ENCODE measurements at regions not wholly inside any gene's neighbourhood (a gene's known extent, or its start where the extent isn't known, plus 50 kb on each side); places are given as distances from the start of the nearest gene placed in this dataset.

DNA sequence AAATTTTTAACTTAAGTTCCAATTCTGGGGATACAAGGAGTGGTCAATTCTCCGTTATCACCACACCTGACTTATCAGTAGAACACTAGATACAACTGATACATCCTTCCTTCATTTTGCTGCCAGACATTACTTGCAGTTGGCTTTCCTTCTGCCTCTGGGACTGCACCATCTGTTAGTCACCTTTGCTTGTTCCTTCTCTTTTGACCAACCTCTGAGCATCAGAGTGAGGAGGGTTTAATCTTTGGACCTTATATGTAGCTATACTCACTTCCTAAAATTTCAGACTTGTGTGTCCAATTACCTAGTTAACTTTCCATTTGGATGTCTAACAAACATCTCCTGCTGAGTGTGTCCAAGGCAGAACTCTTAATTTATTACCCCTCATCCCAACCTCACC is 330.7 kb downstream of the PTTG2 start:
- TF ChIP-seq, protein P1, sequence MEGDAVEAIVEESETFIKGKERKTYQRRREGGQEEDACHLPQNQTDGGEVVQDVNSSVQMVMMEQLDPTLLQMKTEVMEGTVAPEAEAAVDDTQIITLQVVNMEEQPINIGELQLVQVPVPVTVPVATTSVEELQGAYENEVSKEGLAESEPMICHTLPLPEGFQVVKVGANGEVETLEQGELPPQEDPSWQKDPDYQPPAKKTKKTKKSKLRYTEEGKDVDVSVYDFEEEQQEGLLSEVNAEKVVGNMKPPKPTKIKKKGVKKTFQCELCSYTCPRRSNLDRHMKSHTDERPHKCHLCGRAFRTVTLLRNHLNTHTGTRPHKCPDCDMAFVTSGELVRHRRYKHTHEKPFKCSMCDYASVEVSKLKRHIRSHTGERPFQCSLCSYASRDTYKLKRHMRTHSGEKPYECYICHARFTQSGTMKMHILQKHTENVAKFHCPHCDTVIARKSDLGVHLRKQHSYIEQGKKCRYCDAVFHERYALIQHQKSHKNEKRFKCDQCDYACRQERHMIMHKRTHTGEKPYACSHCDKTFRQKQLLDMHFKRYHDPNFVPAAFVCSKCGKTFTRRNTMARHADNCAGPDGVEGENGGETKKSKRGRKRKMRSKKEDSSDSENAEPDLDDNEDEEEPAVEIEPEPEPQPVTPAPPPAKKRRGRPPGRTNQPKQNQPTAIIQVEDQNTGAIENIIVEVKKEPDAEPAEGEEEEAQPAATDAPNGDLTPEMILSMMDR (IDR thresholded peaks at IDR 0.05; ENCODE audit: poor library complexity, severe bottlenecking) = no peak
- TF ChIP-seq, protein P2, sequence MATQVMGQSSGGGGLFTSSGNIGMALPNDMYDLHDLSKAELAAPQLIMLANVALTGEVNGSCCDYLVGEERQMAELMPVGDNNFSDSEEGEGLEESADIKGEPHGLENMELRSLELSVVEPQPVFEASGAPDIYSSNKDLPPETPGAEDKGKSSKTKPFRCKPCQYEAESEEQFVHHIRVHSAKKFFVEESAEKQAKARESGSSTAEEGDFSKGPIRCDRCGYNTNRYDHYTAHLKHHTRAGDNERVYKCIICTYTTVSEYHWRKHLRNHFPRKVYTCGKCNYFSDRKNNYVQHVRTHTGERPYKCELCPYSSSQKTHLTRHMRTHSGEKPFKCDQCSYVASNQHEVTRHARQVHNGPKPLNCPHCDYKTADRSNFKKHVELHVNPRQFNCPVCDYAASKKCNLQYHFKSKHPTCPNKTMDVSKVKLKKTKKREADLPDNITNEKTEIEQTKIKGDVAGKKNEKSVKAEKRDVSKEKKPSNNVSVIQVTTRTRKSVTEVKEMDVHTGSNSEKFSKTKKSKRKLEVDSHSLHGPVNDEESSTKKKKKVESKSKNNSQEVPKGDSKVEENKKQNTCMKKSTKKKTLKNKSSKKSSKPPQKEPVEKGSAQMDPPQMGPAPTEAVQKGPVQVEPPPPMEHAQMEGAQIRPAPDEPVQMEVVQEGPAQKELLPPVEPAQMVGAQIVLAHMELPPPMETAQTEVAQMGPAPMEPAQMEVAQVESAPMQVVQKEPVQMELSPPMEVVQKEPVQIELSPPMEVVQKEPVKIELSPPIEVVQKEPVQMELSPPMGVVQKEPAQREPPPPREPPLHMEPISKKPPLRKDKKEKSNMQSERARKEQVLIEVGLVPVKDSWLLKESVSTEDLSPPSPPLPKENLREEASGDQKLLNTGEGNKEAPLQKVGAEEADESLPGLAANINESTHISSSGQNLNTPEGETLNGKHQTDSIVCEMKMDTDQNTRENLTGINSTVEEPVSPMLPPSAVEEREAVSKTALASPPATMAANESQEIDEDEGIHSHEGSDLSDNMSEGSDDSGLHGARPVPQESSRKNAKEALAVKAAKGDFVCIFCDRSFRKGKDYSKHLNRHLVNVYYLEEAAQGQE (IDR thresholded peaks at IDR 0.05; ENCODE audit: borderline replicate concordance) = no peak
- TF ChIP-seq EZH2 (IDR thresholded peaks at IDR 0.05; ENCODE audit: borderline replicate concordance, insufficient read depth, low read length, poor library complexity, severe bottlenecking) (no peak), MXI1 (conservative IDR thresholded peaks at IDR 0.05; ENCODE audit: poor library complexity, severe bottlenecking) (no peak), EP300 (conservative IDR thresholded peaks at IDR 0.05; ENCODE audit: poor library complexity, severe bottlenecking) (no peak), SMC3 (conservative IDR thresholded peaks at IDR 0.05; ENCODE audit: poor library complexity) (no peak), POLR2AphosphoS5 (IDR thresholded peaks at IDR 0.05) (no peak)
